GM18499 (cell line): ENCODE measurements at regions not wholly inside any gene's neighbourhood (a gene's known extent, or its start where the extent isn't known, plus 50 kb on each side); places are given as distances from the start of the nearest gene placed in this dataset.
"Not testable (repeated sequence)": the region's sequence is repeated elsewhere in the genome, so short reads cannot be mapped to it uniquely, and the experiment has no call there.

Experiments
- ATAC-seq: cut with Tn5 transposase; IDR thresholded peaks from one replicate; pipeline ENCODE4 v1.9.1; 2021; ENCODE audit warnings: moderate number of reproducible peaks; ENCODE audit not compliant: insufficient read depth, unreplicated experiment

GRCh38 chr5:124836314-124836713, 89.9 kb upstream of the ZNF608 start:
- ATAC-seq: not testable (repeated sequence)

GRCh38 chr5:124839371-124839998, 93.0 kb upstream of the ZNF608 start:
- ATAC-seq: no peak

GRCh38 chr5:124841829-124842712, 95.6 kb upstream of the ZNF608 start:
- no peak for ATAC-seq

- ATAC-seq: no peak
Measured at GRCh38 chr5:124842725-124843595, 96.5 kb upstream of the ZNF608 start.

- ATAC-seq: no peak
Measured at GRCh38 chr5:124843596-124843899, 97.1 kb upstream of the ZNF608 start.

- no peak for ATAC-seq
Measured at GRCh38 chr5:124844371-124844920, 98.0 kb upstream of the ZNF608 start.

- ATAC-seq: no peak
Measured at GRCh38 chr5:124847907-124848306, 101.5 kb upstream of the ZNF608 start.

- no peak for ATAC-seq
Measured at GRCh38 chr5:124849774-124850173, 103.3 kb upstream of the ZNF608 start.

- ATAC-seq: no peak
Measured at GRCh38 chr5:124856726-124857125, 110.3 kb upstream of the ZNF608 start.

- no peak for ATAC-seq
Measured at GRCh38 chr5:124858612-124859011, 112.2 kb upstream of the ZNF608 start.

- ATAC-seq: no peak
Measured at GRCh38 chr5:124859027-124859426, 112.6 kb upstream of the ZNF608 start.

GRCh38 chr5:124859556-124860290, 113.3 kb upstream of the ZNF608 start:
- ATAC-seq: no peak

GRCh38 chr5:124860291-124860655, 113.8 kb upstream of the ZNF608 start:
- no peak for ATAC-seq

GRCh38 chr5:124865066-124865465, 118.6 kb upstream of the ZNF608 start:
- no peak for ATAC-seq

GRCh38 chr5:124865603-124866354, 119.3 kb upstream of the ZNF608 start:
- ATAC-seq: no peak

GRCh38 chr5:124866355-124867136, 120.1 kb upstream of the ZNF608 start:
- ATAC-seq: no peak

GRCh38 chr5:124867137-124867704, 120.8 kb upstream of the ZNF608 start:
- no peak for ATAC-seq

GRCh38 chr5:124868676-124869075, 122.2 kb upstream of the ZNF608 start:
- no peak for ATAC-seq
